K562 (cell line): ENCODE measurements at regions not wholly inside any gene's neighbourhood (a gene's known extent, or its start where the extent isn't known, plus 50 kb on each side); places are given as distances from the start of the nearest gene placed in this dataset.

Source experiments
- ATAC-seq: fragments of 200-7000 bp; cut with Tn5 transposase; 3 replicates; pipeline ENCODE4 v1.9.1; 2020; ENCODE audit warnings: moderate library complexity
- BruUV-seq: library from RNA; stranded (reverse); fragments of 400-500 nt; replicated peaks from 2 replicates; lab custom pipeline; 2021; lab: Mats Ljungman, UMichigan
- CTCF ChIA-PET: fragments of 300-600 bp; formaldehyde crosslinking; extraction: SDS; loops from one replicate; lab custom pipeline; 2021; ENCODE audit warnings: low intra/inter-chr PET ratio; lab: Yijun Ruan, JAX
- POLR2A ChIA-PET: fragments of 300-600, 350-650 bp; sonication (Branson Sonifier 250); formaldehyde crosslinking; extraction: SDS; loops from one replicate; lab custom pipeline; 2021; ENCODE audit warnings: antibody characterized with exemption, inconsistent platforms; lab: Yijun Ruan, JAX
- DNase-seq, 4 experiments: peaks; one replicate each; pipeline versions ENCODE4 v3.0.0 to v3.0.0-alpha.2; 2011 to 2018; ENCODE audit warnings: low spot score in 3 of 4, mixed read lengths in 3 of 4; ENCODE audit errors: extremely low read depth in 1 of 4
- FAIRE-seq: peaks from 2 replicates; lab custom pipeline; 2011; peaks lifted over from hg19 to GRCh38; lab: Jason Lieb, UNC
- H2AFZ ChIP-seq: 2 replicates; pipeline ENCODE4 v1.6.0; 2011; ENCODE audit warnings: low read depth, low read length, control low read depth, inconsistent platforms
- H3K27ac ChIP-seq: fragments of 200-600 bp; 3 replicates; pipeline ENCODE4 v1.8.0; 2011; ENCODE audit warnings: low read depth, mild to moderate bottlenecking, control low read depth, inconsistent platforms, low read length, moderate library complexity, mixed read lengths; ENCODE audit errors: extremely low read depth
- H3K27me3 ChIP-seq, 2 experiments: fragments of 300-600 bp in 1 of 2; 2 replicates in 1 of 2; 3 replicates in 1 of 2; pipeline versions ENCODE4 v1.6.0 to v1.8.0; 2011; ENCODE audit warnings: inconsistent platforms in 2 of 2, low read length in 2 of 2, mild to moderate bottlenecking in 1 of 2, mixed read lengths in 1 of 2, moderate library complexity in 1 of 2; ENCODE audit not compliant: control insufficient read depth in 2 of 2, insufficient read depth in 2 of 2
- H3K36me3 ChIP-seq: fragments of 300-600 bp; 3 replicates; pipeline ENCODE4 v1.8.0; 2011; ENCODE audit warnings: mild to moderate bottlenecking, low read length, inconsistent platforms; ENCODE audit not compliant: control insufficient read depth, insufficient read depth
- H3K4me1 ChIP-seq, 2 experiments: fragments of 200-600 bp in 1 of 2; replicated peaks in 1 of 2; 2 replicates in 1 of 2; 3 replicates in 1 of 2; pipeline versions ENCODE4 v1.5.1 to v1.8.0; 2011; ENCODE audit warnings: inconsistent platforms in 2 of 2, low read length in 2 of 2, mild to moderate bottlenecking in 1 of 2, mixed read lengths in 1 of 2, moderate library complexity in 1 of 2; ENCODE audit not compliant: control insufficient read depth in 2 of 2, insufficient read depth in 2 of 2
- H3K4me2 ChIP-seq: 2 replicates; pipeline ENCODE4 v1.6.1; 2011; ENCODE audit warnings: low read length, control low read depth, inconsistent platforms, mixed read lengths; ENCODE audit not compliant: insufficient read depth
- H3K4me3 ChIP-seq: fragments of 200-600 bp; sonication (generic), shearing (Covaris generic); 2 replicates; pipeline ENCODE4 v1.5.1; 2016; ENCODE audit warnings: control low read depth, inconsistent platforms
- H3K79me2 ChIP-seq: fragments of 200-600 bp; 3 replicates; pipeline ENCODE4 v1.8.0; 2011; ENCODE audit warnings: low read length, inconsistent platforms; ENCODE audit not compliant: control insufficient read depth, insufficient read depth
- H3K9ac ChIP-seq, 2 experiments: 2 replicates each; pipeline versions ENCODE4 v1.6.0 to v1.6.1; 2011; ENCODE audit warnings: low read depth in 2 of 2, low read length in 2 of 2, control low read depth in 1 of 2, inconsistent platforms in 1 of 2, mild to moderate bottlenecking in 1 of 2, mixed read lengths in 1 of 2; ENCODE audit not compliant: insufficient read depth in 1 of 2
- H3K9me1 ChIP-seq: one replicate; pipeline ENCODE4 v1.6.0; 2011; ENCODE audit warnings: inconsistent platforms, mild to moderate bottlenecking, low read length, moderate library complexity; ENCODE audit not compliant: control insufficient read depth, insufficient read depth
- H3K9me3 ChIP-seq: replicated peaks from 2 replicates; pipeline ENCODE4 v1.5.1; 2011; ENCODE audit warnings: low read depth, low read length, inconsistent platforms; ENCODE audit not compliant: control insufficient read depth, insufficient read depth
- H4K20me1 ChIP-seq: replicated peaks from 2 replicates; pipeline ENCODE4 v1.6.1; 2011; ENCODE audit warnings: low read length, inconsistent platforms, mixed read lengths; ENCODE audit not compliant: control insufficient read depth, insufficient read depth
- BHLHE40 ChIP-seq: IDR thresholded peaks from 2 replicates; pipeline ENCODE4 v1.6.1; 2011; ENCODE audit warnings: low read length, improper control_type of control experiment
- HMG20B ChIP-seq: fragments of 250-450 bp; sonication (Bioruptor Pico); IDR thresholded peaks from 2 replicates; pipeline ENCODE4 v1.5.0; 2021; ENCODE audit warnings: mild to moderate bottlenecking
- TAF7 ChIP-seq: fragments of 450-650 bp; IDR thresholded peaks from 2 replicates; pipeline ENCODE4 v1.6.1; 2016; ENCODE audit warnings: missing genetic modification characterization, missing compliant biosample characterization
- ZNF695 ChIP-seq: fragments of 450-650 bp; formaldehyde crosslinking; IDR thresholded peaks from 2 replicates; pipeline ENCODE4 v1.4.0; 2020; ENCODE audit warnings: mild to moderate bottlenecking, moderate library complexity
- WGBS: fragments of 100-300 bp; shearing (Covaris generic); methylation state at CpG from one replicate; pipeline ENCODE4 v1.1.6; 2016; ENCODE audit warnings: low coverage, mixed read lengths; ENCODE audit not compliant: insufficient coverage; ENCODE audit errors: missing lambda C conversion rate; 5-methylcytosine and 5-hydroxymethylcytosine counted together
- in situ Hi-C: fragments of 300-500 bp; cut with MboI; formaldehyde crosslinking; loops from 4 replicates; pipeline ENCODE4 v1.15.0; 2018; ENCODE audit warnings: inconsistent platforms, mixed read lengths
- intact Hi-C: fragments of 100-400 bp; cut with micrococcal nuclease; formaldehyde crosslinking; loops from 2 replicates; pipeline ENCODE4 v1.14.2; 2022
- TF ChIP-seq, protein P1 (sequence below): fragments of 450-650 bp; formaldehyde crosslinking; IDR thresholded peaks from 2 replicates; pipeline ENCODE4 v1.4.0; 2020; ENCODE audit warnings: mild to moderate bottlenecking, moderate library complexity

DNA sequence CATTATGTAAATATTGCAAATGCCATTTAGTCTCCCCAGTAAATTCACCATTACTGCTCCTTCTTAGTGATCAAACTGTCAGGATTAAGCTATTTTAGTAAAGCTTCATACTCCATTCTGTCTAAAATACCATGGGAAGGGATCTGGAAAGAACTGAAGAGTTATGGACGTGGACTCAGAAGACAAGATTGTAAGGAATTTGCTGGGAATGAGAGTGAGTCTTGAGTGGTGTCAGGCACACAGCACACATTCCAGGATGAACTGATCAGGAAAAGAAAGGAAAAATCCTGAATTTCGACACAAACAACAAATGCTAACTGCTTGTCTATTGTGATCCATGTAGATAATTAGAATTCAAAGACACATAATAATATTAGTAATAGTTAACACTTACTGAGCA, 311.0 kb downstream of the CENPC start (continued):
- TF ChIP-seq, protein P1, sequence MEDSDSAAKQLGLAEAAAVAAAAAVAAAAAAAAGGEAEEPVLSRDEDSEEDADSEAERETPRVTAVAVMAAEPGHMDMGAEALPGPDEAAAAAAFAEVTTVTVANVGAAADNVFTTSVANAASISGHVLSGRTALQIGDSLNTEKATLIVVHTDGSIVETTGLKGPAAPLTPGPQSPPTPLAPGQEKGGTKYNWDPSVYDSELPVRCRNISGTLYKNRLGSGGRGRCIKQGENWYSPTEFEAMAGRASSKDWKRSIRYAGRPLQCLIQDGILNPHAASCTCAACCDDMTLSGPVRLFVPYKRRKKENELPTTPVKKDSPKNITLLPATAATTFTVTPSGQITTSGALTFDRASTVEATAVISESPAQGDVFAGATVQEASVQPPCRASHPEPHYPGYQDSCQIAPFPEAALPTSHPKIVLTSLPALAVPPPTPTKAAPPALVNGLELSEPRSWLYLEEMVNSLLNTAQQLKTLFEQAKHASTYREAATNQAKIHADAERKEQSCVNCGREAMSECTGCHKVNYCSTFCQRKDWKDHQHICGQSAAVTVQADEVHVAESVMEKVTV, result no peak

DNA sequence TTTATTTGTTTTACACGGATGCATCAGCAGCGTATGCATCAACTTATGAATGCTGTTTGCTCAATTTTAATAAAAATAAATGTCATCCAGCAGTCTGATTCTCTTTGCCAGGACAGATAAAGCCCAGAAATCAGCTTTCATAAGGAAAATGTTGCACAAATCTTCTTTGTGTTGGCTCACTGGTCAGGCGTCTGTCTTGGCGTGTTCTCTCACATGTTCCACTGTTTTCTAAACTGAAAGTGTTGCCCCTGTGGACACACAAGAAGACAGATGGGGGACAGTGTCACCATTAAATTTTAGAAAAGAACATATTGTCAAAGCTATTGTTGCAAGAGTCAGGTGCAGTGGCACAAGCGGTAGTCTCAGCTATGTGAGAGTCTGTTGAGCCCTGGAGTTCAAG, 316.2 kb downstream of the CENPC start:
- FAIRE-seq (no peak), DNase-seq (no peak), ATAC-seq (no peak)
- H3K36me3 ChIP-seq, result no peaks in the 10 kb centered on the region
- no peak overlapping the region for H3K27ac ChIP-seq
- no peak overlapping the region for H3K4me2 ChIP-seq
- no peaks in the 10 kb centered on the region for H3K4me1 ChIP-seq
- BruUV-seq, result no TSS peak
- no peaks in the 10 kb centered on the region for H3K9me3 ChIP-seq
- no peaks in the 10 kb centered on the region for H3K27me3 ChIP-seq
- H3K79me2 ChIP-seq, result no peaks in the 10 kb centered on the region
- H3K4me3 ChIP-seq, result no peak overlapping the region
- H3K9me1 ChIP-seq, result no peaks in the 10 kb centered on the region
- in situ Hi-C loops (no loop called here), intact Hi-C loops (no loop called here)
- no peak overlapping the region for H2AFZ ChIP-seq
- ChIA-PET POLR2A (no interaction called here), CTCF (no interaction called here)
- WGBS, result 0% methylated on average over 5 of the region's 5 CpGs
- TF ChIP-seq BHLHE40 (no peak), HMG20B (CRISPR knock-in tag) (no peak), TAF7 (tag) (no peak), ZNF695 (CRISPR knock-in tag) (no peak)
- no peaks in the 10 kb centered on the region for H4K20me1 ChIP-seq
- H3K9ac ChIP-seq, result no peak overlapping the region
